ENCODE measurements at regions not wholly inside any gene's neighbourhood (a gene's known extent, or its start where the extent isn't known, plus 50 kb on each side); places are given as distances from the start of the nearest gene placed in this dataset.
"Not testable (repeated sequence)": the region's sequence is repeated elsewhere in the genome, so short reads cannot be mapped to it uniquely, and the experiment has no call there.

DNA sequence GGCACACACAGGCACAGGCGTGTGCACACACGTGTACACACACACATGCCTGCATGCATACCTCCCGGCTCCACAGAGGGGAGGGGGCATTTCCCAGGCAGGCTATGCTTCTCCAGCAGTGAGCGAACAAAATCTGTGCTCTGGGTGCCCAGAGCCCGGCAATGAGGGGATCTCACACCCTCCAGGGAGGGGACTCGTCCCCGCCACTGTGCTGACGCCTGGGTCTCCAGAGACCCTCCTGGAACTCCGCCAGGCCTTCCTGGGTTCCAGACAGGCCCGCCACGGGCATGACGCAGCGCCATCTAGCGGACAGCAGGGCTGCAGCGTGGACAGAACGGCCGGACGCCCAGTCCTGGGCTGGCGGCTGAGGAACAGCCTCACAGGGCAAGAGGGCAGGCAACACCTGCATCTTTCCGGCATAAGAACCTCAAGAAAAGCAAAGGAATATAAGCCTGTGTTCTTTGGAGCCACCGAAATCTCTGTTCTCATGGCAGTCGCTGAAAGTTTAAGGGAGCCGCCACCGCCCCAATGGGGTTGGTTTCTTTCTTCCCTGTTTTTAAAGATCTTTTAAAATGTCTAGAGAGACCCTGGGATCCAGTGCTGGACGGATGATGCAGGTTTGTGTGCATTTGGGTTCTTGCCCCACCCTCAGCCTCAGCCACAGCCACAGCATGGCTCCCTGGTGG lies 135.6 kb upstream of the PPP1R26 start:
- DNase-seq: peak; percentile 43

DNA sequence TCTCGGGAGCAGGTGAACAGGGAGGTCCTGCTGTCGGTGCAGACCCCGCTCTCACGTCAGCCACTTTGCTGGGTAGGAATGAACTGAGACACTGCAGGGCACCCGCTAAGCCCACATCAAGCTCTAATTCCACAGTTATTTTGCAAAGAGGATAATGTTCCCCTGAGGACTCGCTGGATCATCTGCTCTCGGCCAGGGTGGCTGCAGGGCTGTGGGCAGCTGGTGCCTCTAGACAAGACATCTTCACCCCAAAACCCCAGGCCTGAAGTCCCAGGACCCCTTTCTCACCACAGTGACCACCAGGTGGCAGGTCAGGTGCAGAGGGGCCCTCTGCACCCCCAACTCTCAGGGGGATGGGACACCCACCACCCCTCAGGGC lies 135.1 kb upstream of the PPP1R26 start:
- DNase-seq: no peak

DNA sequence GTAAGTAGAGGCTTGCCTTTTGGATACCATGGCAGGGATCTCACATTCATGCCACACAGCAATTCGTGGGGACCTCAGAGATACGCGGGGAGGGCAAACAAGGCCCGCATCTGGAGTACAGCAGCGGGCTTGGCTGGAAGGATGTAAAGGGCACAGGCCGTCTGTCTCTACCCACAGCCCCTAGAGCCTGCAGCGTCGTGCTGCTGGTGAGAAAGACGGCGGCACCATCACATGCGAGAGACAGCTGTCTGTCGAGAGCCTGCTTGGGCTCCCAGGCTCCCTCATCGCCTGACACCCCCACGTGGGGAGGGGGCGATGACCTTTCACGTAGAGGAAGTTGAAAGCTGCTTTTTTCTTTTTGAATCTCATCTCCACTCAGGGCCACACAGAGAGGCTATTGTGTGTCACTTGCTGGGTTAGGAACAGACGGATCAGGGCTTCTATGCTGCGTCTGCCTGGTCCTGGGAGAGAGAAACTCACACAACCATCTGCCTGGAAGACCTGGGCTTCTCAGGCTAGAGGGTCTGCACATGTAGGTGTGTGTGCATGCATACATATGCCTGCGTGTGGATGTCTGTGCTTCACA lies 134.6 kb upstream of the PPP1R26 start:
- no peak for DNase-seq

DNA sequence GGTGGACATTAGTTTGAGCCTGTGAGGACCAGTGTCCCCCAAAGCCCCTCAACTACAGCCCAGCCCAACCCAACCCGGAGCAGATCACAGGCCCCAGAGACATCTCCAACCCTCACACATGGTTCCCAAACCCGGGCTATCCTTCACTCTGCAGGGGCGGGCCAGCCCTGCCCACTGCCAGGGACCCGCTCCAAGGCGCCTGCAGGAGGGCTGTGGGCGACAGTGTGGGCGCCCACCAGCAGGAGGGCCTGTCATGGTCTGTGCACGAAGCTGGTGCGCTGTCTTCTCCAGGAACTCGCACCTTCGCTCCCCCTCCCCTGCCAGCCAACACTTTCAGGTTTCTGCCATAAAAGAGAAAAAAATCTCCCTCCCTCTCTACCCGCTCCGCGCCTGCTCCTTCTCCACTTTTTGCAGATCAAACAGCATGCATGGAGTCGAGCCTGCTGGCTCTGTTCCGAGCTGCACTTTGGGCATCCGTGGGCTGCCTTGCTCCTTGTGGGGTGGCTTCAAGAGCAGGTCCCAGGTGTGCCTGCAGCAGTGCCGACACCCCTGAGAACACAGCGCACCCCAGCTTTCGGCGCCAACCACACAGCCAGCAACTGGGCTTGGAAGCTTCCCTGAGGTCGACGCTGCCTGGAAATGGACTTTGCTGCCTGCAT lies 133.7 kb upstream of the PPP1R26 start:
- no peak for DNase-seq

DNA sequence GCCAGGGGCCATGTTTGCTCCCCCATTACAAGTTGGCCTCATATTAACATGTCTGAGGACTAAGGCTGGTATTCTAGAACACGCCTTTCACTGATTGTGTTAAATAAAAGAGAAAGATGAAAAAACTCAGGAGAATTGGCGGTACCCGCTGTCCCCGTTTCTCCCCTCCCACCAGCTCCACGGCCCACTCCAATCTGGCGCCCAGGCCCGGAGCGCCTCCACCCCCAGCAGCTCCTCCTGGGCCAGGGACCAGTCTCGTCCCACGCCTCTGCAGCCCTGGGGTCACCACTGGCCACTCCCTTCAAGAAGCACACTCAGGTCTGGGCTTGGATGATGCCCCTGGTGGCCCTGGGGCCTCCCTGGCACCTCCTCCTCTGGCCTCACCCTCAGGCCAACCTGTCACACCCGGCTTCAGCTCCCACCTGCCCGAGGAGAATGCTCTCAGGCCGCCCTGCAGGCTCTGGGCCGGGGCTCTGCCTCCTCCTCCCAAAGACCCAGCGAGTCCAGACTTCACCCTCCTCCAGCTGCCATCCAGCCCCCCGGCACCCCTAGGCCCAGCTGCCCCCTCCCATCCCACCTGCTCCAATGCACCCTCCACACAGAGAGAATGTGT lies 133.0 kb upstream of the PPP1R26 start:
- DNase-seq: no peak

DNA sequence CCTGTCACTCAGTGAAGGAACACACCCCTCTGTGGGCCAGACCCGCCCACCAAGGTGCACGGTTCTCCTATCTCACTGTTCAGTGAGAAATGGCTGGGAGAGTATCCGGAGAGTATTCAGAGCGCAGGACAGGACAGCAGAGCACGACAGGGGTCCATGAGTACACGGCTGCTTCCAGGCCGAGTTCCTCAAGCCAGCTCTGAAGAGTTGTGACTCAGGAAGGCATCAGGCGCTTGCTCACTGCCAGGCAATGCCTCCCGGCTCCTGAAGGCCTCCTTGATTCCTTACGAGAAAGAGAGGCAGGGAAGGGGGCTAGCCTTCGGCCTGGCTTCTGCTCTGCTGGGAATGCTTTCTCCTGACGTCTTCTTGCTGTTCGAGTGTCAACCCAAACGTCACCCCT lies 132.1 kb upstream of the PPP1R26 start:
- DNase-seq: no peak

DNA sequence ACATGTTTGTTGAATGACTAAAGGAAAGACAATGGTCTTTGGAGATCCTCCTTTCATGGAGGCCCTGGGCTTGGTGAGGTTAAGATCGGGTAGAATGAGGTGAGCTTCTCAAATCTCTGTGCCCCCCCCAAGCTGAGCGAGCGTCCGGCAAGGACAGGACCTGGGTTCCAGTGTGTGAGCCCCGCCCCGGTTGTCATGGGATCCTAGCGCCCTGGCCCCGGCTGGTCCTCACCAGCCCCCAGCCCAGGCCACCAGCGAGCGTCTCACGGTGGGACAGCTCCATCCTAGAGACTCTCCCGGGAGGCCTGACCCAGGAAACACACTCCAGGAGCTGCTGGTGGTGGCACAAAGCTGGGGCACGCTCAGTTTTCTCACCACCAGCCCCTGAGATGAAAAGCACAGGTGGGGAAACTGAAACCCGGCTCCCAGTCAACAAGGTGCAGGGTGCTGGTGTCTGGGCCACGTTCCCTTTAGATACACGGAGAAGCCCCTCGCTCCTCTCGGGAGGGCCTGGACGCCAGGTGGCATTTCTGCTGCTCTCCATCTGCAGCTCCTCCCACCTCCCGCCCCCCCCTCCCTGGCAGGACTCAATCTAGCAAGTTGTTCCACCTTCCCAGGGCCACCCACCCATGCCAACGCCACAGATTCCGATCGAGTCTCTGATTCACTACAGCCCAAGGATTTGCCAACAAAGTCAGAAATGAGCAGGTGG lies 131.3 kb upstream of the PPP1R26 start:
- DNase-seq: no peak

DNA sequence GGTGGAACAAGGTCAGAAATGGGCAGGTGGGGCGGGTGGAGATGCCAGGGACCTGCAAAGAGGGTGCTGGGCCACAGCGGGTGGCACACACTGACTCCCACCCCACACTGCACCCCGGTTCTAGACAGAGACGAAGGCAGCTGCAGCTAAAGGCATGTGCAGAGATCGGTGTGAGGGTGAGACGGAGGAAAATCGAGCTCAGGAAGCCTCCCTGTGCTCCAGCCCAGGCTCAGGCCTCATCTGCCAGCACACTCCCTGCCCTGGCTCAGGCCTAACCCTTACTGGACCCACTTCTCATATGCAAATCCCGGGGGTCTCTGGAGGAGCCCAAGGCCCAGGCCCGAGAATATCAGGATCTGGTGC lies 130.8 kb upstream of the PPP1R26 start:
- DNase-seq: no peak

DNA sequence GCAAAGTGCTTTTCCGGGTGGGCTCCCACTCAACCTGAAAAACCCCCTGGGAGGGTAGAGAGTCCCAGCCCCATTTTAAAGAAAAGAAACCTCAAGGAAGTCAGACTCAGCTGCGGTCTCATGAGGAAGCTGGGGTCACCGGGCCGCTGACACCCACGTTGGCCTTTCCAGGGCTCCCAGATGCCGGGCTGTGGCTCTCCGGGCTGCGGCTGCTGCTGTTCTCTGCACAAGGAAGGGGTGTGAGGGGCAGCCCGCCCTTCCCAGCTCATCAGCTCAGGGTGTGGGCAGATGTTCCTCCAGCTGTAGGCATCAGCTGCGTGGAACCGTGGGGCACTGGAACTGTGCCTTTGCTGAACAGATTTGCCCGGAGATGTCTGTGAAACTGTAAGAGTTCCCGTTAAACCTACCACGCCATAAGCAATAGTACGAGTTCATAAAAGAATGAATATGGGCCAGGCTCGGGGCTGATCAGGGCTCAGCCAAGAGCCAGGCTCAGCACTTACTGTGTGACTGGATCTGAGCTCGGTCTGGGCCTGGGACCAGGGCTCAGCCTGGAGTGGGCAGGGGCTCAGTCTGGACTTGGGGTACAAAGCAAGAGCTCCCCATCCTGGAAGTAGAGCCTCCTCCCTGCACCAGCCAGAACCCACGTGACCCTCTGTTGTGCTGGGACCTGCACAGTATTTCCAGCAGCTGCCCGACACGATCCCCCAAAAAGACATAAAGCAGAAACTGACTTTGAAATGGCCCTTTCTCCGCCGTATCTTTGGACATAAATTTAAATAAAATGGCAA lies 130.2 kb upstream of the PPP1R26 start:
- DNase-seq: no peak

DNA sequence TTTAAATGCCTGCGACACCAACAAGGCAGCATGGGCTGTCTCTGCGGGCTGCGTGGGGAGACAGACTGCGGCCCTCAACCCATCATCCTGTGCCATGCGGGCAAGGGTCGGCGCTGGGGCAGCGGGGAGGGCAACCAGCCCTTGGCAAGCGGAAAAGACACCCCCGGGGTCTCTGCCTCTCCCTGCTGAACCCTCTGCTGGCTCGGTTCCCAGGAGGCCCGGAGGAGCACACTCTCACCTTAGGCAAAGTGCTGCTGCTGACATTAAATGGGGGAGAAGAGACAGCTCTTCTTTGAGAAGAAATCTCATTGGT lies 129.6 kb upstream of the PPP1R26 start:
- DNase-seq: no peak

DNA sequence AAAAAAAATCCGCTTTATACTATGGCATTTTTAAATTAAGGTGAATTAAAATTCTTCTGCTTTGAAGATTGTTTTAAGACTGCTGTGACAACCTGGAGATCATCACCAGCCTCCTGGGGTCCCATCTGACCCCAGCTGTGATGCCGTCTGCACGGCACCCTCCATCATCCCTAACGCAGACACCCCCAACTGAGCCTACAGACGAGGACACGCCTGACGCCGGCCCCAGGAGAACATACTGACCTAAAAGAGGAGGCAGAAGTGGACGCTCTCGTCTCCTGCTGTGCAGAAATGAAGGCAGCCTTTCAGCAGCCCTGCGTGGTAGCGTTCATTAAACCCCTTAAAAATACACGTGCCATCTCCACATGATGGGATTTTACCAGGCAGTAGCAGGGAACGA lies 125.6 kb upstream of the PPP1R26 start:
- DNase-seq: no peak

DNA sequence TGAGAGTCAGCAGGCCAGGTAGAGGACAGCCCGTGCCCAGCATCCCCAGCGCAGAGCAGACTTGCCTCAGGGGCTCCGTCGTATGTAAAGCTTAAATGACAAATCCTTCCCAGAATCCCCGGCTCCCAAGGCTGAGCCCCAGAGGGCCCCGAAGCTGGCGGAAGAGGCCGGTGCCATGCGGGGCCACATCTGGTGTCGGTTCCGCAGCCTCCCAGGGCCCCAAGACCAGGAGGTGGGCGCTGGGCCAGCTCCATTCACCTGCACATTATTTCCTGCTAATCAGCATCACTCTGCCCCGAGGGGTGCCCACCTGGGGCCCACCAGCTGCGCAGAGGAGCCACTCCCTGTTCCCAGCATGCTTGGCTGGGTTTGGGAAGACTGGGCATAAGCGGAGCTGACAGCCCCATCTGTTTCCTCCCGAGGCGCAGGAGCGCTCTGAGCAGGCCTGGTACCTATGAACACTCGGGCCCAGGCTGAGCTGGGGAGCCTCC lies 124.0 kb upstream of the PPP1R26 start:
- no peak for DNase-seq

DNA sequence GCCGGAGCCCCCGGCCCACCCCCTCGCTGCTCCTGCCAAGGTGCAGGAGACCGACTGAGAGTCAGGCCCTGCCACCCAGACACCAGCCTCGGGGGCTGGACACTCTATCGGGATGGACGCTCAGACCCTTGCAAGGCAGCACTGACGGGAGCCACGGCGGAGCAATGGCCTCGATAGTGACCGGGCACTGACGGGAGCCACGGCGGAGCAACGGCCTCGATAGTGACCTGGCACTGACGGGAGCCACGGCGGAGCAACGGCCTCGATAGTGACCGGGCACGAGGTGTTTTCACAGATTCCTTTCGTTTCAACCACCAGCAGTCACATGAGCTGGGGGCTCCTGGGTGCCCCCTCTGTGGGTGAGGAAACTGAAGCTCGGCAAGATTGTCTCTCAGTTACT lies 123.6 kb upstream of the PPP1R26 start:
- no peak for DNase-seq

DNA sequence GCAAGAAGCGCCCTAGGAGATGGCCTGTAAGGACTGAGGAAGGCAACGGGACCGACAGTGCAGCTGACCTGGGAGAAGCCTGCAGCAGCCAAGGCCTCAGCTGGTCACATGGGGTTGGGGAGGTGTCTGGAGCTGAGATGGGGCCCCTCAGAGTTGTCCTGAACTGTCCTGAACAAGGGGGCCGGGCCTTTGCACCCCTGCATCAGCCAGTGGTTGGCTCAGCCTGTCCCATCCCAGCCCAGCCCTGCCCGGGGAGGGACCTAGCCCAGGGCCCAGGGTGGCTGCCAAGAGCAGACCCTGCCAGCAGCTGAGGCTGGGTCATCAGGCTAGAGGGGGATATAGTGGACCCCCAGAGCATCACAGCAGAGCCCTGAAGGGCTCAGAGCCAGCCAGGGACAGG lies 122.8 kb upstream of the PPP1R26 start:
- no peak for DNase-seq

DNA sequence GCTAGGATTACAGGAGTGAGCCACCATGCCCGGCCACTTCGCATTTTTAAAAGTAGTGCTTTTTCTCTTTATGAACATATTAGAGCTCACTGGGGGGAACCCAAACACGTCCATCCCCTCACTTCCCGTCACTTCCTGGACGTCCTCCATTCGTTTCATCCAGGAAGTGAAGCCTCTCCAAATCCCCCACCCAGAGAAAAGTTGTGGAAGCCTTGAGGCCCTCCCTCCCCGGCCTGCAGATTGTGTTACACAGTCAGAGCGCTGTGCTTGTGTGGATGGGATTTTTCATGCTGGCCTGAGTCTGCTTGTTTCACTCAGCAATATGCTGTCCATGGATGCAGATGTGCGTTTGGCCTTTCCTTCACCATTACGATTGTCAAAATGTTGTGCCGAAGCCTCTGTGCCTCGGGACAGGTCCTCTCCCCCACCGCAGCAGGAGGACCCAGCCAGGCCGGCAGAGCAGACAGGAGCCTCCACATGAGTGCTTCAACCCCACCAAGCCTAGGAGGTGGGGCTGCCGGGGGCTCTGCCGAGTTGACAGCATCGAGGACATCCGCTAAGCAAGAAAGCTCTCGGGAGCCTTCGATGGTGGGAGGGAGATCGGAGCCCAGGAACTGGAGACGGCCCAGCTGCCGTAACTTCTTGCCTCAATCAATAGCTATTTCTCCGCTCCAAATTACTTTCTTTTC lies 121.6 kb upstream of the PPP1R26 start:
- no peak for DNase-seq

DNA sequence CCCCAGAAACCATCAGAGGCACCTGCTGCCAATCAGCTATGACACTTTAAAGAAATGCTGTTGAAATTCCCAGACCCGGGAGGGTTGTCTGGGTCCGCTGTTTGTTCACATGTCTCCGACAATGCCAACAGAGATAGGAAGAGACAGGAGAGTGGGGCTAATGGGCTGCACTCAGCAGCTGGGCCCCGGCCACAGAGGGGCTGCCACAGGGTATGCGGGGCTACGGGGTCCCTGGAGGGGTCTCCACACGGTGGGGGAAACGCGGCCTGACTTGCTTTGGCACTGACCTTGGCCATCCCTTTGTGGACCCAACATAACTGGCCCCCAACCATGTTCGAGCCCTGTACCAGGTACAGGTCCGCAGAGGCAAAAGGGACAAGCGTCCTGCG lies 121.0 kb upstream of the PPP1R26 start:
- no peak for DNase-seq

DNA sequence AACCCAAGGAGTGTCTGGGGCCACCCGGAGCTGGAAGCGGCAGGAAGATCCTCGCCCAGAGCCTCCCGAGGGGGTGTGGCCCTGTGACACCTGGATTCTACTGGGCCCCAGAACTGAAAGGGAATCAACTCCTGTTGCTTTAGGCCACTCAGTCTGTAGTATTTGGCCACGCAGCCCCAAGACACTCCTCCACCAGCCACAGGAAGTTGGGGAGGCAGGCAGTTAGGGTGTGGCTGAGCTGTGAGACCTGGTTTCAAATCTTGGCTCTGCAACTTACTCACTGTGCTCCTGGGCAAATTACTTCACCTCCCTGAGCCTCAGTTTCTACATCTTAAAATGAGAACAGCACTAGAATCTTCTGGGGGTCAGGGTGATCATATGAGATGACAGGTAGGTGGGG lies 119.8 kb upstream of the PPP1R26 start:
- DNase-seq: no peak

DNA sequence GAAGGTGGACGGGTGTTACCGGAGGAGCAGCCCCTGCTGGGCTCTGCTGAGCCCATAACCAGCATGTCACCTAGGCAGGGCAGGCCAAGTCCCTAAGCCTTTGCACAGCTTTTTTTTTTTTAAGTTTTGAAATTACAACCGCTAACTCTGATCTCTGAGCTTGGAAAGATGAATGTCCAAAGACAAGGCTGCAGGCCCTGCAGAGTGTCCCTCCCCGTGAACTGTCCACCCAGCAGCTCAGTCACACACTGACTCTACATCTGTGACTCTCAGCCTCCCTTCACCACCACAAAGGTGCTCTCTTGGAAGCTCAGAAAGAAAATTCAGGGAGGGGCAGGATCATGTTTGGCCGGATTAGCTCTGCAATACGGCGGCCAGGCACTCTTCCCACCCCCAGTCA lies 119.0 kb upstream of the PPP1R26 start:
- DNase-seq: no peak

DNA sequence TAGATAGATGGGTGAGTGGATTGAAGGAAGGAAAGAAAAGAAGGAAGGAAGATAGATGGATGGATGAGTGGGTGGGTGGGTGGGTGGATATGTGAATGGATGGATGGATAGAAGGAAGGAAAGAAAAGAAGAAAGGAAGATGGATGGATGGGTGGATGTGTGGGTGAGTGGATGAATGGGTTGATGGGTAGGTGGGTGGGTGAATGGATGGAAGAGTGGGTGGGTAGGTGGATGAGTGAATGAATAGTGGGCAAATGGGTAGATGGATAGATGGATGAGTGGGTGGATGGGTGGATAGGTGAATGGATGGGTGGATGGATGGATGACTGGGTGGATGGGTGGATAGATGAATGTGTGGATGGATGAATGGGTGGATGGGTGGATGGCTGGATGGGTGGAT lies 117.9 kb upstream of the PPP1R26 start:
- not testable (repeated sequence) for DNase-seq

DNA sequence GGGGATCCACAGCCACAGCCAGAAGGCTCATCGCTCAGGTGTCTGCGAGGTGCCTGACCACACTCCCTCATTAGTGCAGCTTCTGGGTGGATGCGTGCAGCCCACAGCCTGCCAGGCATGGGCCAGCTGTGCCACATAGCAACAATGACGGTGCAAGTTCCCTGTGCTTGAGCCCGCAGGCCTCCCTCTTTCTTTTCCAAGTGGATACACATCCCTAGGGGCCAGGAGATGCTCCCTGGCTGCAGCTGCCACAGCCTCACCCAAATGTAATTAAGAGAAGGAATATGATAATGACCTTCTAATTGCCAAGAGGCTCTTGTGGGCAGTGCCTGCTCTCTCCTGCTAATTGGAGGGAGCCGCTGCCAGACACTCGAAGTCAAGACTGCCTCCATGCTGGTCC lies 116.0 kb upstream of the PPP1R26 start:
- DNase-seq: no peak

DNA sequence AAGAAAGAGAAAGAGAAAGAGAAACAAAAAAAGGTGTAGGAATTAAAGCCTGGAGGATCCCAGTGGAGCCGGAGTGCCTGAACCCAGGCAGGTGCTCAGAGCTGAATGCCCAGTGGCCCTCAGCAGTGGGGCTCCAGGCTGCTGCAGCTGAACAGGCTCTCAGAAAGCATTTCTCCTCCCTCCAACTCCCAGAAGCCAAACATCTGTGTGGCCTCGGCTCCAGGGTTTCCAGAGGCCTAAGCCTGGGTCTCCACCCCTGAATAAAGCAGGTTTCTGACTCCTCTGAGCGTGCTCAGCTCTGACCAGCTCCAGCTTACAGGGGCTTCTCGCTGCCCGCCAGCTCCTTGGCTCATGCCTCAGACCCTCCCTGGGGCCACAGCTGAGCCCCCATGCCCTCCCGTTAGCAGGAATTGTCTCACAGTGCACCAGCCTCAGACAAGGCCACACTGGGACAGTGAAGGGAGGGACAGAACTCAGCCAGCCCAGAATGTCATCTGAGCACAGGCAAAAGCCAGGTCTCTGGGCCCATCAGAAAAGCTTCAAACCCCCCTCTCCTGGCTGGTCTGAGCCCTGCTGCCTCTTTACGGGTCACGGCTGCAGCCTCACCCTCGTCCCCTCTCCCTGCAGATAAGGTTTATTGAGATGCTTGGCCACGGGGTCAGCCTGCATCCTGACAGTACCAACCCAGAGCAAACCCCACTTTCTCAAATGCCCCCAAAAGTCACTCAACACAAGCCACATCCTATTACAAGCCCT lies 114.4 kb upstream of the PPP1R26 start:
- no peak for DNase-seq

DNA sequence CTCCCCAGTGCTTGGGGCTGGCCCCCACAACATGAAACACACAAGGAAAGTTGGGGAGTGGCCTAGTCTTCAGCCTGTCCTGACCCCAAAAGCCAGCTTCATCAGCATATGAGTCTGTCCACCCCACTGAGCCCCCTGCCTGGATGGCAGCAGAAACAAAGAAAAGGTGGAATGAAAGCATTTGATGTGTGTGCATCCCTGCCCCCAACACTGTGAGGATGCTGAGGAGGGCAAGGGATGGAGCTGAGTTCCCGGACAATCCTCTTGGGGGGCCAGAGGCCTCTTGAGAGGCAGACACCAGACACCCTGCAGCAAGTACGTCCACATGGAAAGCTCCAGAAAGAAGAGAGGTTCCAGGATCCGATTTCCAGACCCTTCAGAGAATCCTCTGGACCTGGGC lies 113.5 kb upstream of the PPP1R26 start:
- DNase-seq: no peak
